ENCODE measurements at regions not wholly inside any gene's neighbourhood (a gene's known extent, or its start where the extent isn't known, plus 50 kb on each side); places are given as distances from the start of the nearest gene placed in this dataset.

GRCh38 chr6:125577124-125577662 lies 172.2 kb upstream of the HEY2 start:
- TF ChIP-seq POLR2A (IDR thresholded peaks at IDR 0.05; ENCODE audit: control extremely low read depth in 1 of 2, low read depth in 2 of 2, low read length in 2 of 2) (no peak), MAX (IDR thresholded peaks at IDR 0.05) (no peak), GABPA (IDR thresholded peaks at IDR 0.05; ENCODE audit: borderline replicate concordance, insufficient read depth, low read length) (no peak), EZH2 (IDR thresholded peaks at IDR 0.05; ENCODE audit: low read depth, low read length, severe bottlenecking) (no peak), CTCF (IDR thresholded peaks at IDR 0.05; ENCODE audit: control extremely low read depth in 1 of 3, insufficient read depth in 1 of 3, low read depth in 1 of 3, low read length in 3 of 3) (no peak), JUND (IDR thresholded peaks at IDR 0.05; ENCODE audit: low read length) (no peak)

All from H1 (cell line).